ENCODE measurements at regions not wholly inside any gene's neighbourhood (a gene's known extent, or its start where the extent isn't known, plus 50 kb on each side); places are given as distances from the start of the nearest gene placed in this dataset.

DNA sequence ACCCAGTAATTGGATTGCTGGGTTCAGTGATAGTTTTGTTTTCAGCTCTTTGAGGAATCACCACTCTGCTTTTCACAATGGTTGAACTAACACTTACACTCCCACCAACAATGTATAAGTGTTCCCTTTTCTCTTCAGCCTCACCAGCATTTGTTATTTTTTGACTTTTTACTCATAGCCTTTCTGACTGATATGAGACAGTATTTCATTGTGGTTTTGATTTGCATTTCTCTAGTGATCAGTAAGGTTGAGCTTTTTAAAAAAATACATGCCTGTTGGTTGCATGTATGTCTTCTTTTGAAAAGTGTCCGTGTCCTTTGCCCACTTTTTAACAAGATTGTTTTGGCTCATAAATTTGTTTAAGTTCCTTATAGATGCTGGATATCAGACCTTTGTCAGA, 185.7 kb upstream of the CCNH start:
- Mint-ChIP-seq H3K9me3 (peaks cover 14% of the 10 kb centered on the region; the same call in 2 of the 3 replicates), H3K4me1 (no peaks in the 10 kb centered on the region), H3K36me3 (ENCODE audit: low read depth) (peaks cover 7% of the 10 kb centered on the region), H3K4me3 (no peak overlapping the region), H3K27ac (no peak overlapping the region), H3K27me3 (ENCODE audit: insufficient read depth, low read depth, poor library complexity) (peaks cover 2% of the 10 kb centered on the region)
- no peaks in the 10 kb centered on the region for H3F3A ChIP-seq (replicated peaks; ENCODE audit: low read depth)
- peaks cover 15% of the 10 kb centered on the region for H3K9me2 ChIP-seq (ENCODE audit: insufficient read depth)
- H3K79me2 ChIP-seq (replicated peaks; ENCODE audit: insufficient read depth) = no peaks in the 10 kb centered on the region
- DNase-seq (ENCODE audit: low spot score) (no peak), ATAC-seq (no peak)
- TF ChIP-seq REST (IDR thresholded peaks at IDR 0.05; ENCODE audit: unreplicated experiment) = no peak
- TF ChIP-seq EZH2 (IDR thresholded peaks at IDR 0.05; ENCODE audit: low read depth, unreplicated experiment) = no peak
- no peak for TF ChIP-seq JUNB (IDR thresholded peaks at IDR 0.05; ENCODE audit: unreplicated experiment)
- TF ChIP-seq ETS1 (IDR thresholded peaks at IDR 0.05) = no peak
- TF ChIP-seq, protein P1, sequence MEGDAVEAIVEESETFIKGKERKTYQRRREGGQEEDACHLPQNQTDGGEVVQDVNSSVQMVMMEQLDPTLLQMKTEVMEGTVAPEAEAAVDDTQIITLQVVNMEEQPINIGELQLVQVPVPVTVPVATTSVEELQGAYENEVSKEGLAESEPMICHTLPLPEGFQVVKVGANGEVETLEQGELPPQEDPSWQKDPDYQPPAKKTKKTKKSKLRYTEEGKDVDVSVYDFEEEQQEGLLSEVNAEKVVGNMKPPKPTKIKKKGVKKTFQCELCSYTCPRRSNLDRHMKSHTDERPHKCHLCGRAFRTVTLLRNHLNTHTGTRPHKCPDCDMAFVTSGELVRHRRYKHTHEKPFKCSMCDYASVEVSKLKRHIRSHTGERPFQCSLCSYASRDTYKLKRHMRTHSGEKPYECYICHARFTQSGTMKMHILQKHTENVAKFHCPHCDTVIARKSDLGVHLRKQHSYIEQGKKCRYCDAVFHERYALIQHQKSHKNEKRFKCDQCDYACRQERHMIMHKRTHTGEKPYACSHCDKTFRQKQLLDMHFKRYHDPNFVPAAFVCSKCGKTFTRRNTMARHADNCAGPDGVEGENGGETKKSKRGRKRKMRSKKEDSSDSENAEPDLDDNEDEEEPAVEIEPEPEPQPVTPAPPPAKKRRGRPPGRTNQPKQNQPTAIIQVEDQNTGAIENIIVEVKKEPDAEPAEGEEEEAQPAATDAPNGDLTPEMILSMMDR (conservative IDR thresholded peaks at IDR 0.05; ENCODE audit: low read depth in 2 of 2) = no peak
- no peak for TF ChIP-seq EZH2phosphoT487 (IDR thresholded peaks at IDR 0.05; ENCODE audit: unreplicated experiment)
- TF ChIP-seq ZNF331 (CRISPR knock-in tag; IDR thresholded peaks at IDR 0.05; ENCODE audit: low read depth) = no peak
- TF ChIP-seq, protein P2, sequence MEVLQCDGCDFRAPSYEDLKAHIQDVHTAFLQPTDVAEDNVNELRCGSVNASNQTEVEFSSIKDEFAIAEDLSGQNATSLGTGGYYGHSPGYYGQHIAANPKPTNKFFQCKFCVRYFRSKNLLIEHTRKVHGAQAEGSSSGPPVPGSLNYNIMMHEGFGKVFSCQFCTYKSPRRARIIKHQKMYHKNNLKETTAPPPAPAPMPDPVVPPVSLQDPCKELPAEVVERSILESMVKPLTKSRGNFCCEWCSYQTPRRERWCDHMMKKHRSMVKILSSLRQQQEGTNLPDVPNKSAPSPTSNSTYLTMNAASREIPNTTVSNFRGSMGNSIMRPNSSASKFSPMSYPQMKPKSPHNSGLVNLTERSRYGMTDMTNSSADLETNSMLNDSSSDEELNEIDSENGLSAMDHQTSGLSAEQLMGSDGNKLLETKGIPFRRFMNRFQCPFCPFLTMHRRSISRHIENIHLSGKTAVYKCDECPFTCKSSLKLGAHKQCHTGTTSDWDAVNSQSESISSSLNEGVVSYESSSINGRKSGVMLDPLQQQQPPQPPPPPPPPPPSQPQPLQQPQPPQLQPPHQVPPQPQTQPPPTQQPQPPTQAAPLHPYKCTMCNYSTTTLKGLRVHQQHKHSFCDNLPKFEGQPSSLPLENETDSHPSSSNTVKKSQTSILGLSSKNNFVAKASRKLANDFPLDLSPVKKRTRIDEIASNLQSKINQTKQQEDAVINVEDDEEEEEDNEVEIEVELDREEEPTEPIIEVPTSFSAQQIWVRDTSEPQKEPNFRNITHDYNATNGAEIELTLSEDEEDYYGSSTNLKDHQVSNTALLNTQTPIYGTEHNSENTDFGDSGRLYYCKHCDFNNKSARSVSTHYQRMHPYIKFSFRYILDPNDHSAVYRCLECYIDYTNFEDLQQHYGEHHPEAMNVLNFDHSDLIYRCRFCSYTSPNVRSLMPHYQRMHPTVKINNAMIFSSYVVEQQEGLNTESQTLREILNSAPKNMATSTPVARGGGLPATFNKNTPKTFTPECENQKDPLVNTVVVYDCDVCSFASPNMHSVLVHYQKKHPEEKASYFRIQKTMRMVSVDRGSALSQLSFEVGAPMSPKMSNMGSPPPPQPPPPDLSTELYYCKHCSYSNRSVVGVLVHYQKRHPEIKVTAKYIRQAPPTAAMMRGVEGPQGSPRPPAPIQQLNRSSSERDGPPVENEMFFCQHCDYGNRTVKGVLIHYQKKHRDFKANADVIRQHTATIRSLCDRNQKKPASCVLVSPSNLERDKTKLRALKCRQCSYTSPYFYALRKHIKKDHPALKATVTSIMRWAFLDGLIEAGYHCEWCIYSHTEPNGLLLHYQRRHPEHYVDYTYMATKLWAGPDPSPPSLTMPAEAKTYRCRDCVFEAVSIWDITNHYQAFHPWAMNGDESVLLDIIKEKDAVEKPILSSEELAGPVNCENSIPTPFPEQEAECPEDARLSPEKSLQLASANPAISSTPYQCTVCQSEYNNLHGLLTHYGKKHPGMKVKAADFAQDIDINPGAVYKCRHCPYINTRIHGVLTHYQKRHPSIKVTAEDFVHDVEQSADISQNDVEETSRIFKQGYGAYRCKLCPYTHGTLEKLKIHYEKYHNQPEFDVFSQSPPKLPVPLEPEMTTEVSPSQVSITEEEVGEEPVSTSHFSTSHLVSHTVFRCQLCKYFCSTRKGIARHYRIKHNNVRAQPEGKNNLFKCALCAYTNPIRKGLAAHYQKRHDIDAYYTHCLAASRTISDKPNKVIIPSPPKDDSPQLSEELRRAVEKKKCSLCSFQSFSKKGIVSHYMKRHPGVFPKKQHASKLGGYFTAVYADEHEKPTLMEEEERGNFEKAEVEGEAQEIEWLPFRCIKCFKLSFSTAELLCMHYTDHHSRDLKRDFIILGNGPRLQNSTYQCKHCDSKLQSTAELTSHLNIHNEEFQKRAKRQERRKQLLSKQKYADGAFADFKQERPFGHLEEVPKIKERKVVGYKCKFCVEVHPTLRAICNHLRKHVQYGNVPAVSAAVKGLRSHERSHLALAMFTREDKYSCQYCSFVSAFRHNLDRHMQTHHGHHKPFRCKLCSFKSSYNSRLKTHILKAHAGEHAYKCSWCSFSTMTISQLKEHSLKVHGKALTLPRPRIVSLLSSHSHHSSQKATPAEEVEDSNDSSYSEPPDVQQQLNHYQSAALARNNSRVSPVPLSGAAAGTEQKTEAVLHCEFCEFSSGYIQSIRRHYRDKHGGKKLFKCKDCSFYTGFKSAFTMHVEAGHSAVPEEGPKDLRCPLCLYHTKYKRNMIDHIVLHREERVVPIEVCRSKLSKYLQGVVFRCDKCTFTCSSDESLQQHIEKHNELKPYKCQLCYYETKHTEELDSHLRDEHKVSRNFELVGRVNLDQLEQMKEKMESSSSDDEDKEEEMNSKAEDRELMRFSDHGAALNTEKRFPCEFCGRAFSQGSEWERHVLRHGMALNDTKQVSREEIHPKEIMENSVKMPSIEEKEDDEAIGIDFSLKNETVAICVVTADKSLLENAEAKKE (CRISPR knock-in tag; IDR thresholded peaks at IDR 0.05) = no peak
- TF ChIP-seq NANOG (IDR thresholded peaks at IDR 0.05; ENCODE audit: borderline replicate concordance) = no peak
- TF ChIP-seq CREB1 (CRISPR knock-in tag; IDR thresholded peaks at IDR 0.05; ENCODE audit: low read depth) = no peak
- TF ChIP-seq ZNF114 (CRISPR knock-in tag; IDR thresholded peaks at IDR 0.05) = no peak
- no peak for TF ChIP-seq STAT1 (IDR thresholded peaks at IDR 0.05; ENCODE audit: unreplicated experiment)
- TF ChIP-seq POLR2AphosphoS5 (IDR thresholded peaks at IDR 0.05; ENCODE audit: low read depth) = no peak
- no peak overlapping the region for H2AFZ ChIP-seq
- no peaks in the 10 kb centered on the region for H3K27me3 ChIP-seq (ENCODE audit: insufficient read depth)
- H3K36me3 ChIP-seq (ENCODE audit: insufficient read depth) = no peaks in the 10 kb centered on the region
- no peaks in the 10 kb centered on the region for H3K4me1 ChIP-seq (ENCODE audit: insufficient read depth)
- no peak overlapping the region for H3K27ac ChIP-seq (ENCODE audit: low read depth)
- no peak overlapping the region for H3K4me3 ChIP-seq
- no peaks in the 10 kb centered on the region for H4K20me1 ChIP-seq (replicated peaks; ENCODE audit: insufficient read depth)
- no peak overlapping the region for H3K4me2 ChIP-seq

Data from GM23338 (cell line).